ENCODE measurements at regions not wholly inside any gene's neighbourhood (a gene's known extent, or its start where the extent isn't known, plus 50 kb on each side); places are given as distances from the start of the nearest gene placed in this dataset.

DNA sequence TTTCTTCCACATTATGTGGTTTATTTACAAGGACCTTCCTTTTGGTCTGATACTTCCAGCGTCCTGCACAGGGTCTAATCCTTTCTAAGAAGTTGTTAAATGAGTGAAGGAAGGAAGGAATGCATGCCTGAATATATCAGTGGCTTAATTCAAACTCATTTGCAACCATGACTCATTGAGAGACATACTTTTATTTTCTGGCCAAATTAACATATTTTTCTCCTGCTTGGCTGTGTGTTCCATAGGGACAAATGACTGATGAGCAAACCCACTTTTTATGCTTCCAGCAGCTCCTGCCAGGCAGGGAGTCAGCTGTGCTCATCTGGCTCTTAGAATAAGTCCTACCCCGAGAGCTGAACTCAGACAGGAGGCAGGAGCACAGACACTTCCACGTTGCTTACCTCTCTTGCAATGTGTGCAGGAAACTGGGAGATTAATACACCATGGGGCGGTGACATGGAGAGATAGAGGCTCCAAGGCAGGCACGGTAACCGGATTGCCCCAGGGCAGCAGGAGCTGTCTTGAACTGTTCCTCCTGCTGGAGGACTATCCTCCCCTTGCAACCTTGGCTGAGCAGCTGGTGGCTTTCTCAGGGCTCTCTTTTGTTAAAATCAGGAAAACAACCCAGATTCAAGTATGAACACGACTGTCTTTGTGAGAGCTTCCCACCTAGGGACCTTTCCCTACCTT, 667.5 kb upstream of the HS6ST1 start:
- no peak for ATAC-seq (ENCODE audit: low read depth in 2 of 2)
- Mint-ChIP-seq H3K4me1 (no peaks in the 10 kb centered on the region), H3K27ac (no peak overlapping the region), H3K36me3 (no peaks in the 10 kb centered on the region), H3K4me3 (no peak overlapping the region), H3K9me3 (peaks cover 0 to 3% (median 0%) of the 10 kb centered on the region in 7 donors), H3K27me3 (no peaks in the 10 kb centered on the region)
- Histone ChIP-seq H3K27ac (ENCODE audit: insufficient read depth, low read length, poor library complexity, severe bottlenecking) (no peak overlapping the region), H3K9me3 (ENCODE audit: control insufficient read depth in 2 of 2, low read length in 2 of 2) (no peaks in the 10 kb centered on the region), H3K27me3 (ENCODE audit: control insufficient read depth, insufficient read depth, low read length) (no peaks in the 10 kb centered on the region), H3K36me3 (ENCODE audit: control insufficient read depth, insufficient read depth, low read length) (no peaks in the 10 kb centered on the region), H3K4me3 (ENCODE audit: low read depth, low read length) (no peak overlapping the region), H3K4me1 (ENCODE audit: control insufficient read depth, insufficient read depth, low read length, poor library complexity, severe bottlenecking) (no peaks in the 10 kb centered on the region)
- no peak for DNase-seq

DNA sequence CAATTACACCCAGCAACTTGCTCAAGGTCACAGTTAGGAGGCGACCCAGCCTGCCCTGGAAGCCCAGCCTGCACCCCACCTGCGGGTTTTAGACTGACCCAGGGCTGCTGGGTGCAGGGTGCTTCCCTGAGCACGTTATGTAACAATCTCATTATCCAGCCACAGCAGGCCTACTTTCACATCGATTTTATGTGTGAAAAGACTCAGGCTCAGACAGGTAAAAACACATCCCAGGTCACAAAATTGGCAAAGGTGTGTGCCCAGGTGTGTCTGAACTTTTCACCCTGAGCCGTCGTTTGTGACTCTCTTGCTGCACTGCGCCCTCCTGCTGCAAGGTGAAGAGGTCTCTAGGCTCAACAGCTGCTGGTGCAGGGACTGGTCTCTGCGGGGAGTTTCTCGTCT, 668.2 kb upstream of the HS6ST1 start:
- Histone ChIP-seq H3K9me3 (ENCODE audit: control insufficient read depth in 2 of 2, low read length in 2 of 2) (no peaks in the 10 kb centered on the region), H3K4me1 (ENCODE audit: control insufficient read depth, insufficient read depth, low read length, poor library complexity, severe bottlenecking) (no peaks in the 10 kb centered on the region), H3K27ac (ENCODE audit: insufficient read depth, low read length, poor library complexity, severe bottlenecking) (no peak overlapping the region), H3K4me3 (ENCODE audit: low read depth, low read length) (no peak overlapping the region), H3K27me3 (ENCODE audit: control insufficient read depth, insufficient read depth, low read length) (no peaks in the 10 kb centered on the region), H3K36me3 (ENCODE audit: control insufficient read depth, insufficient read depth, low read length) (no peaks in the 10 kb centered on the region)
- DNase-seq (no peak), ATAC-seq (ENCODE audit: low read depth in 2 of 2) (no peak)
- H3K27me3 Mint-ChIP-seq, result no peaks in the 10 kb centered on the region
- no peaks in the 10 kb centered on the region for H3K36me3 Mint-ChIP-seq
- H3K4me1 Mint-ChIP-seq, result no peaks in the 10 kb centered on the region
- H3K27ac Mint-ChIP-seq, result peak overlapping the region in 1 of 3 donors; percentile 83
- H3K9me3 Mint-ChIP-seq, result peaks cover 0 to 2% (median 0%) of the 10 kb centered on the region in 7 donors
- H3K4me3 Mint-ChIP-seq, result no peak overlapping the region

DNA sequence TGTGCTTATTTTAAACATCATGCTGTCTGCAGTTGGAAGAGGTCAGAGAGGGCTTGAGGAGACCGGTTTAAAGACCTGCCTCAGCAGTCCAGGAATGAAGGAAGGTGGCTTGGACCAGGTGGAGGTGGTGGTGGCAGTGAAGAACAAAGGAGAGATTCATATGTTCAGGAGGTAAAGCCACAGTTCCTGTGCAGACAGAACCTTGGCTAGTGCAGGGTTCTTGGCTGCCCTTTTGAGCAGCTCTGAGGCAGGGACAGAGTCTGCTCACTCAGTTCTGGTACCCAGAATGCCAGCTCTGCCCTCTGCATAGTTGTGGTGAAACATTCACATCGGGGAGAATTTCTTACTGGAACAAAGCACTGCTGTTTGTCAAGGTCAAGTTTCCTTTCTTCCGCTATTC, 669.7 kb upstream of the HS6ST1 start:
- DNase-seq, result no peak
- Histone ChIP-seq H3K27ac (ENCODE audit: insufficient read depth, low read length, poor library complexity, severe bottlenecking) (no peak overlapping the region), H3K36me3 (ENCODE audit: control insufficient read depth, insufficient read depth, low read length) (no peaks in the 10 kb centered on the region), H3K4me1 (ENCODE audit: control insufficient read depth, insufficient read depth, low read length, poor library complexity, severe bottlenecking) (no peaks in the 10 kb centered on the region), H3K27me3 (ENCODE audit: control insufficient read depth, insufficient read depth, low read length) (no peaks in the 10 kb centered on the region), H3K4me3 (ENCODE audit: low read depth, low read length) (no peak overlapping the region), H3K9me3 (ENCODE audit: control insufficient read depth in 2 of 2, low read length in 2 of 2) (no peaks in the 10 kb centered on the region)
- Mint-ChIP-seq H3K36me3 (no peaks in the 10 kb centered on the region), H3K4me3 (no peak overlapping the region), H3K9me3 (peaks cover 0 to 5% (median 2%) of the 10 kb centered on the region in 7 donors), H3K4me1 (no peaks in the 10 kb centered on the region), H3K27ac (no peak overlapping the region), H3K27me3 (no peaks in the 10 kb centered on the region)
- no peak for ATAC-seq (ENCODE audit: low read depth in 2 of 2)

DNA sequence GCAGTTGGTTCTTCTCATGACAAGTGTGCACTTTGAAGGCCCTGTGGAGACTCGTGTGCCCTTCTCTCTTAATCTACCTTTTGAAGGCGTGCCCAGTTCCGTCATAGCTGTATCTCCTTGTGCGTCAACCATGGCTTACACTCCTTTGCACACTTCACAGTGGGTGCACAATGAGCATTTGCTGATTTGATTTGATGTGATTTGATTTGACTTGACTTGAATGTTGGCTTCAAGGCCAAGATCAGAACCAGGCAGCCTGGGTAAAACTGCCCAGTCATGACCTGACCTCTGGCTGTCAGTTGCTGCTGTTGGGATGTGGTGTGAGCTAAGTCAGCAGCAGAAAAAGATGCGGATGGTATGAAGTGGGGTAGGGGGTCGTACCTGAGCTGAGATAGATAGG, 670.3 kb upstream of the HS6ST1 start:
- Mint-ChIP-seq H3K27me3 (no peaks in the 10 kb centered on the region), H3K27ac (no peak overlapping the region), H3K4me3 (no peak overlapping the region), H3K9me3 (peaks cover 0 to 7% (median 2%) of the 10 kb centered on the region in 7 donors), H3K4me1 (no peaks in the 10 kb centered on the region), H3K36me3 (no peaks in the 10 kb centered on the region)
- no peaks in the 10 kb centered on the region for H3K4me1 ChIP-seq (ENCODE audit: control insufficient read depth, insufficient read depth, low read length, poor library complexity, severe bottlenecking)
- ATAC-seq (ENCODE audit: low read depth in 2 of 2) (no peak), DNase-seq (no peak)
- H3K4me3 ChIP-seq (ENCODE audit: low read depth, low read length), result no peak overlapping the region
- no peaks in the 10 kb centered on the region for H3K36me3 ChIP-seq (ENCODE audit: control insufficient read depth, insufficient read depth, low read length)
- no peaks in the 10 kb centered on the region for H3K9me3 ChIP-seq (ENCODE audit: control insufficient read depth in 2 of 2, low read length in 2 of 2)
- H3K27ac ChIP-seq (ENCODE audit: insufficient read depth, low read length, poor library complexity, severe bottlenecking), result no peak overlapping the region
- H3K27me3 ChIP-seq (ENCODE audit: control insufficient read depth, insufficient read depth, low read length), result no peaks in the 10 kb centered on the region

DNA sequence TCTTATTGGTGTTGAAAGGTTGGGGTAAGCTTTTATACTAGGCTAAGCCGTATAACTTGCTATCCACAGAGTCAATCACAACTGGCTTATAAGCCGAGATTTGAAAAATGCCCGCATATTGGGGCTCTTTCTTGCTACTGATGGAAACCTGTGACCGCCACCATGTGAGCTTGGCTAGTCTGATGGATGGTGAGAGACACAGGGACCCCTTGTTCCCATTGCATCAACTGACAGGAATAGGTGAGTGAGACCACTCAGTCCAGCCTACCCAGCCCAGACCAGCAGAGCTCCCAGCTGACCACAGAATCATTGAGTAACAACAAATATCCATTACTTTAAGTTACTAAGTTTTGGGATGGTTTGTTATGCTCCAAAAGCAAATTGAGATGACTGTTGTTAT, 676.4 kb upstream of the HS6ST1 start:
- Histone ChIP-seq H3K27me3 (ENCODE audit: control insufficient read depth, insufficient read depth, low read length) (no peaks in the 10 kb centered on the region), H3K36me3 (ENCODE audit: control insufficient read depth, insufficient read depth, low read length) (no peaks in the 10 kb centered on the region), H3K27ac (ENCODE audit: insufficient read depth, low read length, poor library complexity, severe bottlenecking) (no peak overlapping the region), H3K4me3 (ENCODE audit: low read depth, low read length) (no peak overlapping the region), H3K4me1 (ENCODE audit: control insufficient read depth, insufficient read depth, low read length, poor library complexity, severe bottlenecking) (no peaks in the 10 kb centered on the region), H3K9me3 (ENCODE audit: control insufficient read depth in 2 of 2, low read length in 2 of 2) (no peaks in the 10 kb centered on the region)
- H3K27me3 Mint-ChIP-seq, result no peaks in the 10 kb centered on the region
- no peak overlapping the region for H3K4me3 Mint-ChIP-seq
- H3K4me1 Mint-ChIP-seq, result no peaks in the 10 kb centered on the region
- no peak for ATAC-seq (ENCODE audit: low read depth in 2 of 2)
- H3K36me3 Mint-ChIP-seq, result no peaks in the 10 kb centered on the region
- H3K9me3 Mint-ChIP-seq, result peaks cover 0 to 5% (median 0%) of the 10 kb centered on the region in 7 donors
- H3K27ac Mint-ChIP-seq, result no peak overlapping the region
- DNase-seq, result no peak

DNA sequence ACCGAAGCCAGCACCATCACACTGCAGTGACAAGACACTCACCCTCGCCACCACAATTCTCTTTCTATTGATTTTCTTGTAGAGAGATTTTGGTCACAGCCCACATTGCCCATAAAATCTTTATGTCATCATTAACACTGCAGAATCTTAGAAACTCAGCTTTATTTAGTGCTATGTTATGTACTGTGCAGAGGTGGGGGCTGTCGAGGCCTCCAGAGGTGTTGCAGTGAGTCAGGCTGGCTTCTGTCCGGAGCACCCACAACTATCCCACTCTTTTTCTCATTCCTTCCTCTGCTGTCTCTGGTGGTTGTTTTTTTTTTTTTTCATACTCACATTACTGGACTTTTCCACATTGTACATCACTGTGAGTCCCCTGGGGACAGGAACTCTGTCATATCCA, 677.4 kb upstream of the HS6ST1 start:
- Histone ChIP-seq H3K9me3 (ENCODE audit: control insufficient read depth in 2 of 2, low read length in 2 of 2) (no peaks in the 10 kb centered on the region), H3K4me1 (ENCODE audit: control insufficient read depth, insufficient read depth, low read length, poor library complexity, severe bottlenecking) (no peaks in the 10 kb centered on the region), H3K36me3 (ENCODE audit: control insufficient read depth, insufficient read depth, low read length) (no peaks in the 10 kb centered on the region), H3K27ac (ENCODE audit: insufficient read depth, low read length, poor library complexity, severe bottlenecking) (no peak overlapping the region), H3K4me3 (ENCODE audit: low read depth, low read length) (no peak overlapping the region), H3K27me3 (ENCODE audit: control insufficient read depth, insufficient read depth, low read length) (no peaks in the 10 kb centered on the region)
- Mint-ChIP-seq H3K9me3 (peaks cover 0 to 4% (median 0%) of the 10 kb centered on the region in 7 donors), H3K4me1 (no peaks in the 10 kb centered on the region), H3K27me3 (no peaks in the 10 kb centered on the region), H3K27ac (no peak overlapping the region), H3K4me3 (no peak overlapping the region), H3K36me3 (no peaks in the 10 kb centered on the region)
- ATAC-seq (ENCODE audit: low read depth in 2 of 2) (no peak), DNase-seq (no peak)

DNA sequence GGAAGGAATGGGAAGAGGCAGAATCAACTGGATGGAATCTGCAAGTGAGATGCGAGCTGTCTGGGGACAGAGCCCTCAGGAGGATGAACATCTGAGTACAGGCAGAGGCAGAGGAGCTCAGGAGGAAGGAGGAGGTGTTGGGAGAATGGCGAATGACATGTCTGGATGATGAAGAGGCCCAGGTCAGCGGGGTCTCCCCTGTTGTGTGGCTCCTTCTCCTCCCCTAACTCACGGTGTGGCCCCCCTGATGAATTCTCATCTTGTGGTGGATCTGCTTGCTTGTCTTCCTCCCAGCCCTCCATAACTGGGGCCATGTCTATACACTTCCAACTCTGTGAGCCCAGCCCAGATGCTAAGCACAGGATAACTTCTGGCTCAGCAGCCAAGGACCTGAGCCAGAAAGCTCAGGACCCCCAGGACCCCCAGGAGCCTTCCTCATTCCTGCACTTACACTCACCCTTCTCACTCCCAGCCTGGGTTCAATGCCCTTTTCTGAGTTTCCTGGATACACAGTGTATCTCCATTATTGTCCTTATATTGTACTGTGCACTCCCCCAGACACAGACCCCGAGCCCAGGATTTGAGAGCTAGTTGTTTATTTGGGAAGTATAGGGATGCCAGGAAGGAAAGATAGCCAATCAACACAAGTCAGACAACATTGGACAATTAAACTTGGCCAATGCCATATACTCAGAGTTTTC, 678.6 kb upstream of the HS6ST1 start:
- Histone ChIP-seq H3K27me3 (ENCODE audit: control insufficient read depth, insufficient read depth, low read length) (no peaks in the 10 kb centered on the region), H3K4me1 (ENCODE audit: control insufficient read depth, insufficient read depth, low read length, poor library complexity, severe bottlenecking) (no peaks in the 10 kb centered on the region), H3K4me3 (ENCODE audit: low read depth, low read length) (no peak overlapping the region), H3K27ac (ENCODE audit: insufficient read depth, low read length, poor library complexity, severe bottlenecking) (no peak overlapping the region), H3K9me3 (ENCODE audit: control insufficient read depth in 2 of 2, low read length in 2 of 2) (no peaks in the 10 kb centered on the region), H3K36me3 (ENCODE audit: control insufficient read depth, insufficient read depth, low read length) (no peaks in the 10 kb centered on the region)
- DNase-seq, result no peak
- H3K4me3 Mint-ChIP-seq, result no peak overlapping the region
- no peak for ATAC-seq (ENCODE audit: low read depth in 2 of 2)
- H3K4me1 Mint-ChIP-seq, result no peaks in the 10 kb centered on the region
- no peaks in the 10 kb centered on the region for H3K27me3 Mint-ChIP-seq
- H3K9me3 Mint-ChIP-seq, result peaks cover 0 to 3% (median 0%) of the 10 kb centered on the region in 7 donors
- H3K27ac Mint-ChIP-seq, result no peak overlapping the region
- no peaks in the 10 kb centered on the region for H3K36me3 Mint-ChIP-seq

DNA sequence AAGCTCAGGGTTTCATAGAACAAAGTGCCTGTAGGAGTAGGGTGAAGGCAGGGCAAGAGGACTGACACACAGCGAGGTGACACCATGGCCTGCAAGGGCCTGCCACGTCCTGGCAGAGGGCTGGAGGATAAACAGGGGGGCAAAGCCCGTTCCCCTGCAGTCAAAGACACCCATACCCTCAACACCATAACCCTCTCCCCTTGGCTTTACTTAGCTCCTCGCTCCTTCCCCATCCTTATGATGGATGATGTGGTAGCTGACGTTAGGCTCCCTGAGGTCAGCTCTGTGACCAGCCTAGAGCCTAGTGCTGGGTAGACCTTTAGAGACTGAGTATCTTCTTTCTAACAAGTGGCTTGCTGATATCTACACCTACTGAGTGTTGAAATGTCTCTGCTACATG, 683.3 kb upstream of the HS6ST1 start:
- H3K4me3 Mint-ChIP-seq, result no peak overlapping the region
- H3K36me3 ChIP-seq (ENCODE audit: control insufficient read depth, insufficient read depth, low read length), result no peaks in the 10 kb centered on the region
- no peaks in the 10 kb centered on the region for H3K27me3 ChIP-seq (ENCODE audit: control insufficient read depth, insufficient read depth, low read length)
- H3K27ac ChIP-seq (ENCODE audit: insufficient read depth, low read length, poor library complexity, severe bottlenecking), result no peak overlapping the region
- DNase-seq (no peak), ATAC-seq (ENCODE audit: low read depth in 2 of 2) (no peak)
- no peak overlapping the region for H3K4me3 ChIP-seq (ENCODE audit: low read depth, low read length)
- H3K9me3 Mint-ChIP-seq, result peaks cover 0 to 3% (median 1%) of the 10 kb centered on the region in 7 donors
- no peaks in the 10 kb centered on the region for H3K4me1 ChIP-seq (ENCODE audit: control insufficient read depth, insufficient read depth, low read length, poor library complexity, severe bottlenecking)
- no peaks in the 10 kb centered on the region for H3K27me3 Mint-ChIP-seq
- H3K36me3 Mint-ChIP-seq, result no peaks in the 10 kb centered on the region
- no peak overlapping the region for H3K27ac Mint-ChIP-seq
- no peaks in the 10 kb centered on the region for H3K4me1 Mint-ChIP-seq
- no peaks in the 10 kb centered on the region for H3K9me3 ChIP-seq (ENCODE audit: control insufficient read depth in 2 of 2, low read length in 2 of 2)

Data from CD4-positive, CD25-positive, alpha-beta regulatory T cell (primary cell).